Hematopoietic multipotent progenitor cell (in vitro differentiated cells): ENCODE measurements at regions not wholly inside any gene's neighbourhood (a gene's known extent, or its start where the extent isn't known, plus 50 kb on each side); places are given as distances from the start of the nearest gene placed in this dataset.
A peak's percentile ranks its signal among the peaks of the same experiment; 100 is the strongest.

Experiments
- DNase-seq, 3 donors: peaks; one replicate each; pipeline ENCODE4 v3.0.0-alpha.2; 2011 to 2015; ENCODE audit warnings: low read depth in 2 of 3, low spot score in 2 of 3

GRCh38 chr13:99911965-99912566 is 59.5 kb downstream of the ZIC5 start:
- no peak for DNase-seq

- DNase-seq = no peak
Observed at GRCh38 chr13:99911069-99911964, 60.2 kb downstream of the ZIC5 start.

- no peak for DNase-seq
Observed at GRCh38 chr13:99909836-99910619, 61.5 kb downstream of the ZIC5 start.

GRCh38 chr13:99909097-99909835 is 62.3 kb downstream of the ZIC5 start:
- DNase-seq = no peak

GRCh38 chr13:99908140-99908803 is 63.3 kb downstream of the ZIC5 start:
- DNase-seq = no peak

GRCh38 chr13:99907627-99908026 is 63.9 kb downstream of the ZIC5 start:
- no peak for DNase-seq

GRCh38 chr13:99907038-99907437 is 64.5 kb downstream of the ZIC5 start:
- DNase-seq = no peak

- DNase-seq = no peak
Observed at GRCh38 chr13:99905814-99906213, 65.8 kb downstream of the ZIC5 start.

- DNase-seq = no peak
Observed at GRCh38 chr13:99905224-99905623, 66.3 kb downstream of the ZIC5 start.

GRCh38 chr13:99903140-99903539 is 68.4 kb downstream of the ZIC5 start:
- no peak for DNase-seq

- DNase-seq = no peak
Observed at GRCh38 chr13:99902657-99903056, 68.9 kb downstream of the ZIC5 start.

- DNase-seq = no peak
Observed at GRCh38 chr13:99900960-99901359, 70.6 kb downstream of the ZIC5 start.

- DNase-seq = no peak
Observed at GRCh38 chr13:99898421-99898820, 73.1 kb downstream of the ZIC5 start.

- no peak for DNase-seq
Observed at GRCh38 chr13:99897076-99897440, 74.5 kb downstream of the ZIC5 start.

- DNase-seq = no peak
Observed at GRCh38 chr13:99896369-99897075, 75.0 kb downstream of the ZIC5 start.

- peak in 1 of 3 donors; percentile 14 for DNase-seq
Observed at GRCh38 chr13:99895444-99896368, 75.9 kb downstream of the ZIC5 start.

GRCh38 chr13:99894840-99895443 is 76.6 kb downstream of the ZIC5 start:
- DNase-seq = peak in 1 of 3 donors; percentile 37
